Hepatocyte (in vitro differentiated cells): ENCODE measurements at regions not wholly inside any gene's neighbourhood (a gene's known extent, or its start where the extent isn't known, plus 50 kb on each side); places are given as distances from the start of the nearest gene placed in this dataset.

Experiments used
- CTCF ChIP-seq: fragments of 200-600 bp; sonication (generic); IDR thresholded peaks from 2 replicates; pipeline ENCODE4 v1.5.1; 2016; ENCODE audit warnings: antibody characterized with exemption, mild to moderate bottlenecking; ENCODE audit not compliant: poor library complexity
- EZH2 ChIP-seq: fragments of 200-600 bp; sonication (generic); IDR thresholded peaks from 2 replicates; pipeline ENCODE4 v1.6.1; 2016; ENCODE audit warnings: antibody characterized with exemption, mild to moderate bottlenecking, borderline replicate concordance
- EZH2phosphoT487 ChIP-seq: fragments of 200-600 bp; sonication (generic); IDR thresholded peaks from one replicate; pipeline ENCODE4 v1.6.1; 2018; ENCODE audit warnings: antibody characterized with exemption, mild to moderate bottlenecking, low read depth, moderate library complexity; ENCODE audit not compliant: unreplicated experiment, severe bottlenecking

- no peak for TF ChIP-seq CTCF
- no peak for TF ChIP-seq EZH2
- no peak for TF ChIP-seq EZH2phosphoT487
These were observed 91.8 kb upstream of the OBI1 start for GRCh38 chr13:78750735-78751134.
